GM12873 (cell line): ENCODE measurements at regions not wholly inside any gene's neighbourhood (a gene's known extent, or its start where the extent isn't known, plus 50 kb on each side); places are given as distances from the start of the nearest gene placed in this dataset.

ENCODE experiments used
- TF ChIP-seq, protein P1 (sequence below): IDR thresholded peaks from 2 replicates; pipeline ENCODE4 v1.5.1; 2012; ENCODE audit warnings: low read depth, mild to moderate bottlenecking, moderate library complexity, low read length, control low read depth; ENCODE audit not compliant: insufficient read depth; ENCODE audit errors: missing control alignments

DNA sequence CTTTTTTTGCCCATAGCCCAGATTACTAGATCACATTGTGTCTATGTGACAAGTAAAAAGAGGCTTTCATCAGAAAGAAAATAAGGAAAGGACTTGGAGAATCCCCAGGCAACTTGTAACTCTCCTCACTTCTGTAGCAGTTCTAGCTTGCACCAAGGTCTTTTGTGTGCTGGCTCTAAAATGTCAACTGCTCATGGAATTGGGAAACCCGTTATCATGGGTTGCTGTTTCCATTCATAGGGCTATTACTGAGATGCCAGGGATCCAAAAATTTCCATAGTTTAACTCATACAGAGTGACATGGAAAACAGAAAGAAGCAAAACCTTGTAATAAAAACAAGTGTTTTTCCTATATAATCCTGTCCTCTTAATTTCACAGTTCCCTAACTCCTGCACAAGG is 123.9 kb upstream of the FBXL7 start:
- TF ChIP-seq, protein P1, sequence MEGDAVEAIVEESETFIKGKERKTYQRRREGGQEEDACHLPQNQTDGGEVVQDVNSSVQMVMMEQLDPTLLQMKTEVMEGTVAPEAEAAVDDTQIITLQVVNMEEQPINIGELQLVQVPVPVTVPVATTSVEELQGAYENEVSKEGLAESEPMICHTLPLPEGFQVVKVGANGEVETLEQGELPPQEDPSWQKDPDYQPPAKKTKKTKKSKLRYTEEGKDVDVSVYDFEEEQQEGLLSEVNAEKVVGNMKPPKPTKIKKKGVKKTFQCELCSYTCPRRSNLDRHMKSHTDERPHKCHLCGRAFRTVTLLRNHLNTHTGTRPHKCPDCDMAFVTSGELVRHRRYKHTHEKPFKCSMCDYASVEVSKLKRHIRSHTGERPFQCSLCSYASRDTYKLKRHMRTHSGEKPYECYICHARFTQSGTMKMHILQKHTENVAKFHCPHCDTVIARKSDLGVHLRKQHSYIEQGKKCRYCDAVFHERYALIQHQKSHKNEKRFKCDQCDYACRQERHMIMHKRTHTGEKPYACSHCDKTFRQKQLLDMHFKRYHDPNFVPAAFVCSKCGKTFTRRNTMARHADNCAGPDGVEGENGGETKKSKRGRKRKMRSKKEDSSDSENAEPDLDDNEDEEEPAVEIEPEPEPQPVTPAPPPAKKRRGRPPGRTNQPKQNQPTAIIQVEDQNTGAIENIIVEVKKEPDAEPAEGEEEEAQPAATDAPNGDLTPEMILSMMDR = no peak

DNA sequence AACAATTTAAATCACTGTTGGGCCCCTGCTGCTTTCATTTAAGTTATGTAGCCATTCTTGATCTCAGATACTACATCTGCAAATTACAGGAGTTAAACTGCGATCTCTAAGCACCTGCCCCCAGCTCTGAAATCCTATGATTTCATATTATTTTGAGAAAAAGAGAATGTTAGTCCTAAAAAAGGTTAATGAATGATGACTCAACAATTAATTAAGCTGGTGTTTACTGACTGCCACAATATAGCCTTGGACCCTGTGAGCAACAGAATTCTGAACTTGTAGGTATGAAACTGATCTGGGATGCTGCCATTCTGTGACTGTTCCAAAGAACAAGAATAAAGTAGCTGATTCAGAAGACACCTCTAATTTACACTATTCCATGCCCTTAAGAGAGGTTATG is 124.4 kb upstream of the FBXL7 start:
- TF ChIP-seq, protein P1 = no peak

DNA sequence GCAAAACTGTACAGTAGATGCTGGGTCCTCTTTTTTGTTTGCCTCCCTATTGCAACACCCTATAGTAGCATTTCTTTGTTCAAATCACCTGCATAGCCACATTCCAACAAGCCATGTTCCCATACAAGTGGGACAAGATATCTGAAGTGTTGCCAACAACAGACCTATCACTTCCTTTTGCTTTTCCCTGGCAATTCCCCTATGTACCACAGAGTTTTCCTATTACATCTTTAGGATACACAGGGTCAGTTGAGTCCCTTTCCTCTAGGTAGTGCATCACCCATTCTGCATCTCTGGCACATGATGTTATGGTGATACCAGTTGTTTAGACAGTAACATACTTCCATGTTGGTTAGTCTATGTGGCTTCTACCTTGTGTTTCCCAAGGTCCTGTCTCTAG is 125.1 kb upstream of the FBXL7 start:
- TF ChIP-seq, protein P1 = no peak

DNA sequence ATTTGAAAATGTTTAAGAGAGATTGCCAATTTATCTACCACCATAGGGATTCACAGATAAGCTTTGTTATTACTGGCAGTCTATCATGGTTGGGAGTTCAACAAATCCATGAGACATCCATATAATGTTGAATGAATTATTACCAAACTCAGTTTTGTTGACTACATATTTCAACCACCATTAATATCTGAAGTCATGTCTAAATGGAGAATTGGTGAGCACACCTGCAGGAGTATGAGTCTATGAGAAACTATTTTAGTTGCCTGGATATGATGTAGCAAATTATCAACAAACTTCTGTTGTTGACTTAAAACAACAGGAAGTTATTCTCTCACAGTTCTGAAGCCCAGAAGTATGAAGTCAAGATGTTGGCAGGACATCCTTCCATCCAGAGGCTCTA is 126.8 kb upstream of the FBXL7 start:
- TF ChIP-seq, protein P1 = no peak

DNA sequence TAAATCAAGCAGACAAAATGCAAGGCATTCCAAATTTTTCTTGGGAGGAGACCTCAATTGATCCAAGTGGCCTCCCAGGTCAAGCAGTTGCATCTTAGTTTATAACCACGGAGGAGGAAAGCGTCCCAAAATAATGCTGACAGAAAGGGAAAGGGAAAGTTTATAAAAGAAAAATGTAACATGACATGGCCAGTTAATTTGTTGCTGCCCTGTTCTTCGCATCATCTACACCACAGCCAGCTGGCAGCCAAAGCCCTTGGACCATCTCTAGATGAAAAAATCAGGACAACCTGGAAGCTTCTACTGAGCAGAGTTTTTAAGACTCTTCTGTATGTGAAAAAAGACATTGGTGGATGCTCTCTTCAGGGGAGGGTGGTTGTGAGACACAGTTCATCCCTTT is 128.8 kb upstream of the FBXL7 start:
- TF ChIP-seq, protein P1 = no peak

DNA sequence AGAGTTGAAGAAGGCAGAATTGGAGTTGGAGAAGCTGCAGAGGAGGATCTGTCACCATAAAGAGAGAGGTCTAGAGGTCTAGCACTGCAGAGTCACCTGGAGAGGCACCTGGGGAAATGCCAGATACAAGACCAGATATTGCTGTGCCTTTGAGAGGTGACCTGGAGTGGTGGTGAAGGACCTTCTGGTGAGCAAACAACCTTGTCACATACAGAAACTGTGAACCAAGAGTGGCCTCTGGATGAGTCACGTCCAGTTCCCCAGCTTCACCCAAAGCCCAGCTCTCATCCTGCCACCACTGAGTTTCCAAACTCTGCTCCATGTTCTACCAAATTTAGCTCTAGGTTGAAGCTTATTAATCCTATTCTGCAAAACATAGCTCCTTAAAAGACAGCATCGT is 131.1 kb upstream of the FBXL7 start:
- TF ChIP-seq, protein P1 = no peak

DNA sequence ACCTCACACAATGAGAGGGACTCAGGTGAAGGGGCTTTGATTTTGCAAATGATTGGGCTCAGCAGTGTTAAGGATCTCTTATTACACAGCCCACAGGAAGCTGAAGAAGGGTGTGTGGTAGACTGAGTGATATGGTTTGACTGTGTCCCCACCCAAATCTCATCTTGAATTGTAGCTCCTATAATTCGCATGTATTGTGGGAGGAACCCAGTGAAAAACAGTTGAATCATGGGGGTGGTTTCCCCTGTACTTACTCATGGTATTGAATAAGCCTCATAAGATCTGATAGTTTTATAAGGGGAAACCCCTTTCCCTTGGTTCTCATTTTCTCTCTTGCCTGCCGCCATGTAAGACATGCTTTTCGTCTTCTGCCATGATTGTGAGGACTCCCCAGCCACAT is 132.5 kb upstream of the FBXL7 start:
- TF ChIP-seq, protein P1 = no peak
